GM18498 (cell line): ENCODE measurements at regions not wholly inside any gene's neighbourhood (a gene's known extent, or its start where the extent isn't known, plus 50 kb on each side); places are given as distances from the start of the nearest gene placed in this dataset.
"Not testable (repeated sequence)": the region's sequence is repeated elsewhere in the genome, so short reads cannot be mapped to it uniquely, and the experiment has no call there.

ENCODE experiments used
- ATAC-seq: cut with Tn5 transposase; IDR thresholded peaks from one replicate; pipeline ENCODE4 v1.9.1; 2021; ENCODE audit warnings: mild to moderate bottlenecking, moderate library complexity; ENCODE audit not compliant: unreplicated experiment

- ATAC-seq = no peak
These were observed 310.7 kb upstream of the DPPA4 start for GRCh38 chr3:109648027-109648426.

- ATAC-seq = no peak
These were observed 318.9 kb upstream of the DPPA4 start for GRCh38 chr3:109656225-109656624.

- no peak for ATAC-seq
These were observed 341.3 kb upstream of the DPPA4 start for GRCh38 chr3:109678600-109678999.

GRCh38 chr3:109679664-109680063 is 342.3 kb upstream of the DPPA4 start:
- ATAC-seq = no peak

GRCh38 chr3:109683746-109684145 is 346.4 kb upstream of the DPPA4 start:
- no peak for ATAC-seq

GRCh38 chr3:109685084-109686079 is 348.0 kb upstream of the DPPA4 start:
- no peak for ATAC-seq

GRCh38 chr3:109687626-109688025 is 350.3 kb upstream of the DPPA4 start:
- ATAC-seq = no peak

GRCh38 chr3:109696932-109697331 is 359.6 kb upstream of the DPPA4 start:
- no peak for ATAC-seq

- peak; percentile 72 for ATAC-seq
These were observed 364.9 kb upstream of the DPPA4 start for GRCh38 chr3:109702252-109702651.

GRCh38 chr3:109702976-109703375 is 365.6 kb upstream of the DPPA4 start:
- ATAC-seq = no peak

- not testable (repeated sequence) for ATAC-seq
These were observed 367.8 kb upstream of the DPPA4 start for GRCh38 chr3:109705133-109705532.

GRCh38 chr3:109707617-109708016 is 370.3 kb upstream of the DPPA4 start:
- no peak for ATAC-seq

GRCh38 chr3:109713288-109713687 is 375.9 kb upstream of the DPPA4 start:
- ATAC-seq = no peak

GRCh38 chr3:109715707-109716106 is 378.4 kb upstream of the DPPA4 start:
- no peak for ATAC-seq

- ATAC-seq = no peak
These were observed 381.5 kb upstream of the DPPA4 start for GRCh38 chr3:109718850-109719249.

GRCh38 chr3:109728861-109729494 is 391.6 kb upstream of the DPPA4 start:
- no peak for ATAC-seq

GRCh38 chr3:109731639-109732473 is 394.5 kb upstream of the DPPA4 start:
- peak; percentile 96 for ATAC-seq

GRCh38 chr3:109743981-109744380 is 406.6 kb upstream of the DPPA4 start:
- ATAC-seq = no peak

GRCh38 chr3:109772520-109772919 is 435.2 kb upstream of the DPPA4 start:
- ATAC-seq = no peak

GRCh38 chr3:109774108-109774507 is 436.8 kb upstream of the DPPA4 start:
- no peak for ATAC-seq

GRCh38 chr3:109784285-109784684 is 446.9 kb upstream of the DPPA4 start:
- no peak for ATAC-seq
